HFFc6 (cell line): ENCODE measurements at regions not wholly inside any gene's neighbourhood (a gene's known extent, or its start where the extent isn't known, plus 50 kb on each side); places are given as distances from the start of the nearest gene placed in this dataset.

Experiments used
- DNase-seq: peaks from one replicate; pipeline ENCODE4 v3.0.0-alpha.2; 2018
- H3K27ac Mint-ChIP-seq: 2 replicates; pipeline ENCODE4 v1.8.0; 2020; ENCODE audit warnings: mild to moderate bottlenecking, mixed read lengths
- H3K27me3 Mint-ChIP-seq: 2 replicates; pipeline ENCODE4 v1.8.0; 2021; ENCODE audit warnings: mild to moderate bottlenecking, moderate library complexity, mixed read lengths; ENCODE audit not compliant: insufficient read depth
- H3K36me3 Mint-ChIP-seq: 2 replicates; pipeline ENCODE4 v1.8.0; 2021; ENCODE audit warnings: low read depth, mixed read lengths
- H3K4me1 Mint-ChIP-seq: 2 replicates; pipeline ENCODE4 v1.8.0; 2020; ENCODE audit warnings: low read depth, mixed read lengths
- H3K4me3 Mint-ChIP-seq: 2 replicates; pipeline ENCODE4 v1.8.0; 2020; ENCODE audit warnings: mild to moderate bottlenecking, moderate library complexity, mixed read lengths
- H3K9me3 Mint-ChIP-seq: 2 replicates; pipeline ENCODE4 v1.8.0; 2020; ENCODE audit warnings: mild to moderate bottlenecking, mixed read lengths
- CTCF ChIP-seq: fragments of 200-600 bp; sonication (generic); IDR thresholded peaks from 2 replicates; pipeline ENCODE4 v1.5.0; 2021; ENCODE audit warnings: antibody characterized with exemption, mild to moderate bottlenecking

GRCh38 chr6:142700032-142700431 is 244.9 kb downstream of the HIVEP2 start:
- Mint-ChIP-seq H3K9me3 (no peaks in the 10 kb centered on the region), H3K4me1 (peaks cover 28% of the 10 kb centered on the region), H3K36me3 (no peaks in the 10 kb centered on the region), H3K27me3 (no peaks in the 10 kb centered on the region), H3K4me3 (no peak overlapping the region), H3K27ac (no peak overlapping the region)
- no peak for DNase-seq
- no peak for TF ChIP-seq CTCF

GRCh38 chr6:142700671-142701312 is 244.2 kb downstream of the HIVEP2 start:
- no peak for TF ChIP-seq CTCF
- Mint-ChIP-seq H3K4me1 (peaks cover 20% of the 10 kb centered on the region), H3K27me3 (no peaks in the 10 kb centered on the region), H3K9me3 (no peaks in the 10 kb centered on the region), H3K4me3 (no peak overlapping the region), H3K27ac (no peak overlapping the region), H3K36me3 (no peaks in the 10 kb centered on the region)
- DNase-seq = no peak
